AG08396 (cell line): ENCODE measurements at regions not wholly inside any gene's neighbourhood (a gene's known extent, or its start where the extent isn't known, plus 50 kb on each side); places are given as distances from the start of the nearest gene placed in this dataset.
"Not testable (repeated sequence)": the region's sequence is repeated elsewhere in the genome, so short reads cannot be mapped to it uniquely, and the experiment has no call there.

Experiments used
- DNase-seq: peaks from one replicate; pipeline ENCODE4 v3.0.0; 2012; ENCODE audit warnings: low spot score, mixed read lengths

GRCh38 chr2:187873132-187873531 lies 318.9 kb upstream of the TFPI start:
- no peak for DNase-seq

- no peak for DNase-seq
Measured at GRCh38 chr2:187874786-187875185, 320.6 kb upstream of the TFPI start.

GRCh38 chr2:187875261-187876141 lies 321.3 kb upstream of the TFPI start:
- DNase-seq, result peak; percentile 5

- DNase-seq, result no peak
Measured at GRCh38 chr2:187876554-187876953, 322.3 kb upstream of the TFPI start.

GRCh38 chr2:187877391-187877790 lies 323.2 kb upstream of the TFPI start:
- DNase-seq, result no peak

- DNase-seq, result no peak
Measured at GRCh38 chr2:187878112-187878511, 323.9 kb upstream of the TFPI start.

- no peak for DNase-seq
Measured at GRCh38 chr2:187879491-187879890, 325.3 kb upstream of the TFPI start.

- no peak for DNase-seq
Measured at GRCh38 chr2:187884003-187884402, 329.8 kb upstream of the TFPI start.

- no peak for DNase-seq
Measured at GRCh38 chr2:187890690-187891089, 336.5 kb upstream of the TFPI start.

GRCh38 chr2:187900021-187900420 lies 345.8 kb upstream of the TFPI start:
- no peak for DNase-seq

- no peak for DNase-seq
Measured at GRCh38 chr2:187906021-187906420, 351.8 kb upstream of the TFPI start.

GRCh38 chr2:187910922-187911321 lies 356.7 kb upstream of the TFPI start:
- DNase-seq, result not testable (repeated sequence)

- DNase-seq, result no peak
Measured at GRCh38 chr2:187912950-187913349, 358.7 kb upstream of the TFPI start.

GRCh38 chr2:187915810-187916209 lies 361.6 kb upstream of the TFPI start:
- DNase-seq, result no peak

- no peak for DNase-seq
Measured at GRCh38 chr2:187916799-187917198, 362.6 kb upstream of the TFPI start.

GRCh38 chr2:187917535-187917934 lies 363.3 kb upstream of the TFPI start:
- peak; percentile 30 for DNase-seq

GRCh38 chr2:187918996-187919821 lies 365.0 kb upstream of the TFPI start:
- DNase-seq, result no peak

- no peak for DNase-seq
Measured at GRCh38 chr2:187920511-187920910, 366.3 kb upstream of the TFPI start.

- no peak for DNase-seq
Measured at GRCh38 chr2:187922846-187923245, 368.6 kb upstream of the TFPI start.

- no peak for DNase-seq
Measured at GRCh38 chr2:187924293-187924692, 367.4 kb upstream of the GULP1 start.

- DNase-seq, result no peak
Measured at GRCh38 chr2:187934236-187934635, 357.4 kb upstream of the GULP1 start.

GRCh38 chr2:187934692-187935091 lies 357.0 kb upstream of the GULP1 start:
- DNase-seq, result no peak

GRCh38 chr2:187935126-187935525 lies 356.5 kb upstream of the GULP1 start:
- DNase-seq, result no peak
